ENCODE measurements at regions not wholly inside any gene's neighbourhood (a gene's known extent, or its start where the extent isn't known, plus 50 kb on each side); places are given as distances from the start of the nearest gene placed in this dataset.

DNA sequence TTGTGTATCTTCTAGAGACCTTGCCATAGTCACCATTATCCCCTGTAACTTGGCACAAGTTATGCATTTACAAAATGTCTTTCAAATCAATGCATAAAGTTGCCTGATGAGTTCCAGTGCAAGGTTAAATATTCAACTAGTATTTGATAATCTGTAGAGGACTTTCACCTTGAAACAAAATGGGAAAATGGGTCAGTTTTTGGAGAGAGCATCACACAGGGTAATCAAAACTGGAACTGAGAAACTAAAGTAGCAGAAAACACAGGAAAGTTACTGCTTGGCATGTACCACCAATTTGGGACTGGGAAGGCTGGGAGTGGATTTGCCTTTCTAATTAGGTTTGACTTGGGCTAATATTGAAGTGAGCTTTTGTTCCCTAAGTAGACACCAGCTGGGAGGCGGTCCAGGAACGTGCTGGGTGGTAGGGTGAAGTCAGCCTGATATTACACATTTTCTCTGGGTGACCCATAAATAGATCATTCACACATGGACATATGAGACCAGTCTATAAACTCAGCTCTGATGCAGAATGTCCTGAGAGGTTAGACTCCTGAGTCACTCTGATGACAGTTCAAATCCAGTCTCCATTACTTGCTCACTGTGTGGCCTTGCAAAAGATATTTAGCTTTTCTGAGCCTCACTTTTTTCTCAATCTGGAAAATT lies 152.3 kb downstream of the PCTP start:
- TF ChIP-seq EZH2phosphoT487 (IDR thresholded peaks at IDR 0.05; ENCODE audit: low read depth, severe bottlenecking, unreplicated experiment): no peak
- TF ChIP-seq EZH2 (IDR thresholded peaks at IDR 0.05; ENCODE audit: borderline replicate concordance): no peak
- TF ChIP-seq, protein P1, sequence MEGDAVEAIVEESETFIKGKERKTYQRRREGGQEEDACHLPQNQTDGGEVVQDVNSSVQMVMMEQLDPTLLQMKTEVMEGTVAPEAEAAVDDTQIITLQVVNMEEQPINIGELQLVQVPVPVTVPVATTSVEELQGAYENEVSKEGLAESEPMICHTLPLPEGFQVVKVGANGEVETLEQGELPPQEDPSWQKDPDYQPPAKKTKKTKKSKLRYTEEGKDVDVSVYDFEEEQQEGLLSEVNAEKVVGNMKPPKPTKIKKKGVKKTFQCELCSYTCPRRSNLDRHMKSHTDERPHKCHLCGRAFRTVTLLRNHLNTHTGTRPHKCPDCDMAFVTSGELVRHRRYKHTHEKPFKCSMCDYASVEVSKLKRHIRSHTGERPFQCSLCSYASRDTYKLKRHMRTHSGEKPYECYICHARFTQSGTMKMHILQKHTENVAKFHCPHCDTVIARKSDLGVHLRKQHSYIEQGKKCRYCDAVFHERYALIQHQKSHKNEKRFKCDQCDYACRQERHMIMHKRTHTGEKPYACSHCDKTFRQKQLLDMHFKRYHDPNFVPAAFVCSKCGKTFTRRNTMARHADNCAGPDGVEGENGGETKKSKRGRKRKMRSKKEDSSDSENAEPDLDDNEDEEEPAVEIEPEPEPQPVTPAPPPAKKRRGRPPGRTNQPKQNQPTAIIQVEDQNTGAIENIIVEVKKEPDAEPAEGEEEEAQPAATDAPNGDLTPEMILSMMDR (IDR thresholded peaks at IDR 0.05; ENCODE audit: poor library complexity): no peak
- Histone ChIP-seq H3K9me2 (replicated peaks; ENCODE audit: insufficient read depth) (no peaks in the 10 kb centered on the region), H3K79me2 (no peaks in the 10 kb centered on the region), H3K27me3 (peaks cover 5% of the 10 kb centered on the region), H2AFZ (no peak overlapping the region), H3K4me1 (ENCODE audit: insufficient read depth) (no peaks in the 10 kb centered on the region), H3K4me3 (no peak overlapping the region), H3K27ac (no peak overlapping the region), H4K20me1 (ENCODE audit: insufficient read depth, poor library complexity, severe bottlenecking) (no peaks in the 10 kb centered on the region), H3K4me2 (no peak overlapping the region), H3K36me3 (replicated peaks; ENCODE audit: insufficient read depth, low read depth) (no peaks in the 10 kb centered on the region), H3K9me3 (ENCODE audit: low read depth) (no peaks in the 10 kb centered on the region)
- DNase-seq (ENCODE audit: low spot score): no peak
- 93% methylated on average over 2 of the region's 2 CpGs for WGBS (ENCODE audit: low lambda C conversion rate, missing lambda C conversion rate)

DNA sequence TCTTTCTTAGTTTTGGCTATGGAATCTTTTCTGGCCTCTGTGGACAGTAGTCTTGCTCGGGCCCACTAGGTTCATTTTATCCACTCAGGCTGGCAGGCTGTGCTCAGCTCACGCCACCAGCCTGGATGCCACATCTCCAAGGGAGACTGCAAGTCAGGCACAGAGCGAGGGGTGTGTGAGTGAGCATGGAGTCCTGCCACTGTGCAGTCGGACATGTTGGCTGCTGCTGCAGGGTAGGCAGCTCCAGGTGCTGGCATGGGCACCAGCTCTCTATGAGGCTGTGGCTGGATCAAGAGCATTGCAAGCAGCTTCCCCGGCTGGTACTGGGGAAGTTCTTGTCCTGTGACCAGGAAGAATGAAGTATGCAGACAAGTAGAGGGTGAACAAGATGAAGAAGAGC lies 158.9 kb downstream of the PCTP start:
- Histone ChIP-seq H3K27me3 (no peaks in the 10 kb centered on the region), H2AFZ (no peak overlapping the region), H3K79me2 (no peaks in the 10 kb centered on the region), H3K4me2 (no peak overlapping the region), H3K4me1 (ENCODE audit: insufficient read depth) (no peaks in the 10 kb centered on the region), H3K27ac (no peak overlapping the region), H3K36me3 (replicated peaks; ENCODE audit: insufficient read depth, low read depth) (no peaks in the 10 kb centered on the region), H4K20me1 (ENCODE audit: insufficient read depth, poor library complexity, severe bottlenecking) (no peaks in the 10 kb centered on the region), H3K9me3 (ENCODE audit: low read depth) (no peaks in the 10 kb centered on the region), H3K9me2 (replicated peaks; ENCODE audit: insufficient read depth) (no peaks in the 10 kb centered on the region), H3K4me3 (no peak overlapping the region)
- 91% methylated on average over 5 of the region's 5 CpGs for WGBS (ENCODE audit: low lambda C conversion rate, missing lambda C conversion rate)
- DNase-seq (ENCODE audit: low spot score): no peak
- TF ChIP-seq EZH2phosphoT487 (IDR thresholded peaks at IDR 0.05; ENCODE audit: low read depth, severe bottlenecking, unreplicated experiment) (no peak), EZH2 (IDR thresholded peaks at IDR 0.05; ENCODE audit: borderline replicate concordance) (no peak)
- TF ChIP-seq, protein P1 (IDR thresholded peaks at IDR 0.05; ENCODE audit: poor library complexity): no peak

DNA sequence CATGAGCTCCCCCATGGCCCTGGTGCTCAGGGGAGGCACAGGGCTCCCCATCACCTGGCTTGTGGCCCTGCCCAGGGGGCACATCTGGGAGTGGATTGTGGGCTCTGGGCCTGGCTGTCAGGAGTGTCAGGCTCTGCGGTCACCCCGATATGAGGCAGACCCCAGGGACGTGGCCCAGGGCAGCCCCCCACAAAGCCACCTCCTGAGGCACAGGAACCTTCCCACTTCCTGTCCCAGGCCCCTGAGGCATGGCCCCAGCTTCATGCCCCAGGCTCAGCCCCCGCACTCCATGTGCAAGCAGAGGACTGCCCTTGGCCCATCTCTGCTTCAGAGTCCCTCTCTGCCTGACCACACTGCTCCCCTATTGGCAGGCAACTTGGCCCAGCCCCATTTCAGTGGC lies 160.3 kb downstream of the PCTP start:
- no peaks in the 10 kb centered on the region for H3K36me3 ChIP-seq (replicated peaks; ENCODE audit: insufficient read depth, low read depth)
- no peak overlapping the region for H2AFZ ChIP-seq
- H3K9me3 ChIP-seq (ENCODE audit: low read depth): no peaks in the 10 kb centered on the region
- TF ChIP-seq EZH2 (IDR thresholded peaks at IDR 0.05; ENCODE audit: borderline replicate concordance) (no peak), EZH2phosphoT487 (IDR thresholded peaks at IDR 0.05; ENCODE audit: low read depth, severe bottlenecking, unreplicated experiment) (no peak)
- TF ChIP-seq, protein P1 (IDR thresholded peaks at IDR 0.05; ENCODE audit: poor library complexity): no peak
- H3K27ac ChIP-seq: no peak overlapping the region
- no peak overlapping the region for H3K4me3 ChIP-seq
- no peaks in the 10 kb centered on the region for H3K27me3 ChIP-seq
- 96% methylated on average over 4 of the region's 4 CpGs for WGBS (ENCODE audit: low lambda C conversion rate, missing lambda C conversion rate)
- no peaks in the 10 kb centered on the region for H3K4me1 ChIP-seq (ENCODE audit: insufficient read depth)
- H3K4me2 ChIP-seq: no peak overlapping the region
- no peaks in the 10 kb centered on the region for H3K9me2 ChIP-seq (replicated peaks; ENCODE audit: insufficient read depth)
- DNase-seq (ENCODE audit: low spot score): no peak
- H4K20me1 ChIP-seq (ENCODE audit: insufficient read depth, poor library complexity, severe bottlenecking): no peaks in the 10 kb centered on the region
- no peaks in the 10 kb centered on the region for H3K79me2 ChIP-seq
